GM18909 (cell line): ENCODE measurements at regions not wholly inside any gene's neighbourhood (a gene's known extent, or its start where the extent isn't known, plus 50 kb on each side); places are given as distances from the start of the nearest gene placed in this dataset.
"Not testable (repeated sequence)": the region's sequence is repeated elsewhere in the genome, so short reads cannot be mapped to it uniquely, and the experiment has no call there.

Source experiments
- ATAC-seq: cut with Tn5 transposase; IDR thresholded peaks from one replicate; pipeline ENCODE4 v1.9.1; 2021; ENCODE audit warnings: mild to moderate bottlenecking; ENCODE audit not compliant: unreplicated experiment, poor library complexity

GRCh38 chrX:138008281-138008680 lies 442.4 kb downstream of the ZIC3 start:
- ATAC-seq = no peak

- ATAC-seq = no peak
These were observed 445.5 kb downstream of the ZIC3 start for GRCh38 chrX:138011468-138011867.

GRCh38 chrX:138014577-138014976 lies 448.6 kb downstream of the ZIC3 start:
- ATAC-seq = no peak

GRCh38 chrX:138018145-138018799 lies 452.3 kb downstream of the ZIC3 start:
- ATAC-seq = no peak

- no peak for ATAC-seq
These were observed 455.0 kb downstream of the ZIC3 start for GRCh38 chrX:138020941-138021340.

- ATAC-seq = peak; percentile 89
These were observed 460.3 kb downstream of the ZIC3 start for GRCh38 chrX:138026211-138026610.

- no peak for ATAC-seq
These were observed 465.8 kb downstream of the ZIC3 start for GRCh38 chrX:138031715-138032114.

- no peak for ATAC-seq
These were observed 468.2 kb downstream of the ZIC3 start for GRCh38 chrX:138034136-138034535.

- no peak for ATAC-seq
These were observed 471.6 kb downstream of the ZIC3 start for GRCh38 chrX:138037548-138037947.

- ATAC-seq = no peak
These were observed 492.0 kb downstream of the ZIC3 start for GRCh38 chrX:138057883-138058282.

- ATAC-seq = no peak
These were observed 493.0 kb downstream of the ZIC3 start for GRCh38 chrX:138058931-138059330.

- ATAC-seq = no peak
These were observed 501.5 kb downstream of the ZIC3 start for GRCh38 chrX:138067415-138067814.

GRCh38 chrX:138073626-138074025 lies 507.7 kb downstream of the ZIC3 start:
- ATAC-seq = no peak

- ATAC-seq = no peak
These were observed 516.3 kb downstream of the ZIC3 start for GRCh38 chrX:138082251-138082650.

GRCh38 chrX:138082896-138083295 lies 517.0 kb downstream of the ZIC3 start:
- ATAC-seq = no peak

GRCh38 chrX:138110910-138111309 lies 545.0 kb downstream of the ZIC3 start:
- ATAC-seq = not testable (repeated sequence)

GRCh38 chrX:138127314-138127713 lies 561.4 kb downstream of the ZIC3 start:
- no peak for ATAC-seq

- peak; percentile 96 for ATAC-seq
These were observed 562.2 kb downstream of the ZIC3 start for GRCh38 chrX:138128027-138128671.

GRCh38 chrX:138150709-138151108 lies 560.8 kb downstream of the FGF13 start:
- ATAC-seq = no peak

GRCh38 chrX:138157850-138158249 lies 553.7 kb downstream of the FGF13 start:
- no peak for ATAC-seq

GRCh38 chrX:138191998-138192397 lies 519.5 kb downstream of the FGF13 start:
- no peak for ATAC-seq

GRCh38 chrX:138229718-138230117 lies 481.8 kb downstream of the FGF13 start:
- no peak for ATAC-seq
